ENCODE measurements at regions not wholly inside any gene's neighbourhood (a gene's known extent, or its start where the extent isn't known, plus 50 kb on each side); places are given as distances from the start of the nearest gene placed in this dataset.

DNA sequence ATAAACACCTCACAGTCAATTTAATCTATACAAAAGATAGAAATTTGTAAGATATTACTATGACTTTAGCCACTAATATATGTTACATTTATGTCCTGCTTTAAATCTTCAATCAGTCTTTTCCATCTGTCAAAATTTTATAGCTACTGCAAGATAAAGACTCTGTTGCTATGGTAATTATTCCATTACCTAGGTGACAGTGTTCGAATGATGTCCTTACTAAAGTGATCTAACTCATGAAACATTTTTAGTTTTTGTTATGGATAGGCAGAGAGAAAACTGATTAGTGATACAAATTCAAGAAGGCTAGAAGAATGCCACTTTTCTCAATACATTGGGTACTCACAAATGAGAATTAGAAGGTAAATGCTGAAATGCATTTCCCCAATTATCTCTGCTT, 359.9 kb upstream of the FSHR start:
- no peak for DNase-seq (ENCODE audit: low spot score)

DNA sequence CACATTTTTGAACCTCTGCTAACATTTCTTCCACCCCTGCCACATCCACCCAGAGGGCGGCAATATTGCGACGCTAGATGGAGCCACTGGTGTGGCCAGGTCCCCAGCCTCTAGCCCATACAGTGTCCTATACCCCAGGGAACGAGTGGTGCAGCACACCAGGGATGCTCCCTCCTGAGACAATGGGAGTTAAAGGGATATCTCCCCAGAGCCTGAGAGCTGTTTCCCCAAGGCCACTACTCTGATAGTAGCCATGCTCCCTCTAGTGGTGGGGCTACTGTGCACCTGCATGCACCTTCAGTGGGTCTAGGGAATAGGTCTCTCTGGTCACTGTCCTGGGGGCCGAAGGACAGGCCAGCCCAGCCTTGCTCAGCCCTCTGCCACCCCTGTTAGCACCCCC, 336.4 kb upstream of the FSHR start:
- peak; percentile 55 for DNase-seq (ENCODE audit: low spot score)

DNA sequence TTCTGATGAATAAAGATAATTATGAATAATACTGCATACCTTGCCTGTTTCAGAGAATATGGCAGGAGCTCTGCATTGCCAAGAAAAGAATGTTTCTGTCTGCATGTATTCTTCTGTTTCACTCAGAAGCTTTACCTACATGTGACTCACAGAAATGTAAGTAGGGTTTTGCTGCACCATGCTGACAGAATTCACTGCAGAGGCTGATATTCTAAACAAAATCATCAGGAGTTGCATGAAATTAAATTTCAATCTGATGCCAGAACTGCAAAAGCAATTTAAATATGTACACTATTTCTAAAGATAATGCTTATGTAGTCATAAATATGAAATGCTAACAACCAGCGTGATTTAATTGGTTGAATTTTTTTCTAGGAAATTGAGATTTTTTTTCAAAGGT, 332.8 kb upstream of the FSHR start:
- no peak for DNase-seq (ENCODE audit: low spot score)

DNA sequence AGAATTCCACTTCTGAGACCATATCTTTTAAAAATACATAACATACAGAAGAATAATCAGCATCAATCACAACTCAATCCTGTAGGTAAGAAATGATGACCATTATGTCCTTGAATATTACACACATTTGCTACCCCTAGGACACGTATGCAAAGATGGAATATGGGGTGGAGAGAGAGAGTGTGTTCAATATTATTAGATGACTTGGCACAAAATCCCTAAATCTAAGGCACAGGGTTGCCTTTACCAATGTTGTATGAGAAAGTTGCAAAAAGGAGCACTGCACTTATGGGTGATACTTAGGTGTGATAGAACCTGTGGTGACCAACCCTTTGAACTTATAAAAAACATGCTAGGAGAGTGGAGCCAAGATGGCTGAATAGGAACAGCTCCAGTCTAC, 326.2 kb upstream of the FSHR start:
- no peak for DNase-seq (ENCODE audit: low spot score)

DNA sequence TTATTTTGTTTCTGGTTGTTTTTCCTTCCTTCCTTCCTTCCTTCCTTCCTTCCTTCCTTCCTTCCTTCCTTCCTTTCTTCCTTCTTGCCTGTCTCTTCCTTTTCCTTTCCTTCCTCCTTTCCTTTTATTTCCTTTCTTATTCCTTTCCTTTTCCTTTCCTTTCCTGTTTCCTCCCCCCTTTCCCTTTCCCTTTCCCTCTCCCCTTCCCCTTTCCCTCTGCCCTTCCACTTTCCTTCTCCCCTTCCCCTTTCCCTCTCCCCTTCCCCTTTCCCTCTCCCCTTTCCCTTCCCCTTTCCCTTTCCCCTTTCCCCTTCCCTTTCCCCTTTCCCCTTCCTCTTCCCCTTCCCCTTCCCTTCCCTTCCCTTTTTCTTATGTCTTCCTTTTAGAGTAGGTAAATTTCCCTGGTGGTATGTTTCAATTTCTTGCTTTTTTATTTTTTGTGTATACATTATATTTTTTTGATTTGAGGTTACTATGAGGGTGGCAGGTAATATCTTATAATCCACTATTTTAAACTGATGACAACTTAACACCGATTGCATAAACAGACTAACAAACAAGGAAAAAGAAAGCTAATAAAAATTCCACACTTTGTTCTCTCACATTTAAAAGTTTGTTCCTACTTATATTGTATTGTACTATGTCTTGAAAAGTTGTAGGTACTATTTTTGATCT, 311.0 kb upstream of the FSHR start:
- no peak for DNase-seq (ENCODE audit: low spot score)

DNA sequence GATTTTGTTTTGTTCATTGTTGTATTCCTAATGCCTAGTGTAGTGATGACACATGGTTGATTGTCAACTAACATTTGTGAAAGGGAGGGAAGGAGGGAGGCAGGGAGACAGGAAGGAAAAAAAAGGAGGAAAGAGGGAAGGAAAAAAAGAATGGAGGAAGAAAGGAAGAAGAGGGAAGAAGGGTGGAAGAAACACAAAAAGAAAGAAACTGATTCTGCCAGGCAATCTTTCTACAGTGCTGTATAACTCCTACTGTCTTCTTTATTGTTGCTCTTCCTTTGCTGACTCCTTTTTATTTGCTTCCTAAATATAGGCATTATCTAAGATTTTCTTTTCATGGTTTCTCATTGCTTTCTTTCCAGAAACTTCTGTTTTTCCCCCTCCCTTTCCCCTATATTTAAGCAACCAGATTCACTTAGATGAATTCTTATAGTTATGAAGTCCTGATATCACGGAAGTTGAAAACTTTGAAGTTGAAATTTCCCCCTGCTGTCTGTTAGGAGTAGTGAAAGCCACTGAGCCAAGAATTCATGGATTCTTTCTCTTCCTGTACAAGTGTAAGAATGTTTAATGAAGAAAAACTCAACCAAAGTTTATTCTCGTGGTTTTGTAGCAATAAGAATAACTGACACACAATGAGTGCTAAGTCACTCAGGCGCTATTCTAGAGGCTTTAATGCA, 305.1 kb upstream of the FSHR start:
- peak; percentile 15 for DNase-seq (ENCODE audit: low spot score)

DNA sequence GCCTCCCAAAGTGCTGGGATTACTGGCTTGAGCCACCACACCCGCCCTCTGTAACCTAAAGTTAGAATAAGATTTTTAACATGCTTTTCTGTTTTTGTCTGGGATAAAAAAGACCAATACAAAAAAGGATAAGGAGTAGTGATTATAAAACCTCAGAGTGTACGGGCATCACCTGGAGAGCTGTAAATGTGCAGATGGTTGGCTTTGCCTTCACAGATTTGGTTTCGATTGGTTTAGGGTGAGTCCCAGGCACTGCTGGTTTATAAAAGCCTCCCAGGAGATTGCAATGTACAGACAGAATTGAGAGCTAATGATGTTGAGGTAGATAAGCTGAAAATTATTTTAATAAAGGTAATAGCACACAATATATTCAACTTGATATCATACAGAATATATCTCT, 289.7 kb upstream of the FSHR start:
- no peak for DNase-seq (ENCODE audit: low spot score)

DNA sequence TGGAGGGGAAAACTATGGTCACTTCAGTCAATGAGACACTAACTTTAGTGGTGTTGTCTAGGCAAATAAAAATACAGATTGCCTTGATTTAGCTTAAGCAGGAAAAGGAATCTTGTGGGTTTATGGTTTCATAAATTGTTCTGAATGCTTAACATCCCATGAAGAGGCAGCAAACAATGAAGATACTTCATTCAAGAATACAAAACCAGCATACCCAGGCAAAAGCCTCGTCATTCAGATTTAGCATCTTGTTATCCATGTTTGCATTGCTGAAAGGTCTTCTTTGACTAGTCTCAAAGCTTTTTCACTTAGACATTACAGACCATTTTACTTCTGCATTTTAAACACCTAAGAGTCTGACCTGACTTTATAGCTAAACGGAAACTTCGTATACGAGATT, 272.7 kb upstream of the FSHR start:
- no peak for DNase-seq (ENCODE audit: low spot score)

DNA sequence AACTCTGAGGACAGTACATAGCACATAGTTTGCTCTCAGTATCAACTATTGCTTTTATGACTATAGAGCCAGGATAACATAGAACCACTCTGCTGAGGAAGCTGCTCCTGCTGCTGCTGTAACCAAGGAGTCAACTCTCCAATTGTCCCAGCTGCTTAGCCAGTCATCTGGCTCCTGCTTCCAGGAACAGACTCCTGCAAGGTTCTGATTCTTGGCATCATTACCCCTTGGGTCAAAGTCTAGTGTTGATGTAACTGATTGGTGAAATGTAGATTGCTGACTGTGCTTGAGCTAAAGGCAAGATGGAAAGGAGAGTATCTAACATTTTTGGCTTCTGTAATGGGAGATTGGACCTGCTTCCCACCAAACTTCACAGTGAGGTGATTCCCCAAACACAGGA, 261.9 kb upstream of the FSHR start:
- DNase-seq (ENCODE audit: low spot score), result no peak

DNA sequence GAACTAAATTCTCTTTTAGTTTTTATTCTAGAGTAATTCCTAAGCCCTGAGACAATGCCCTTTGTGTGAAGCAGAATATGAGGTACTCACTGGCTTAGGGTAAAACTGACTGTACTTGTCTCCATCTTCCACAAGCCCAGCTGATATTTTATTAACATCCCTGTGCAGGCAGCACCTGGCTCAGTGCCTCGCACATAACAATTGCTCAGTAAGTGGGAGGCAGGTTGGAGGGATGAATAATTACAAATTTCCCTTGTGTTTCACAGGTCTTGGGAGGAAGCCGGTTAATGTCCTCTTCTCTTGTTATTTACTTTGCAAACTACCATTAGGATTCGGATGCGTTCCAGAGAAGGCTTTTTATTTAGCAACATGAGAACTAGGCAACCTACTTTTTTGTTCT, 249.8 kb upstream of the FSHR start:
- no peak for DNase-seq (ENCODE audit: low spot score)

DNA sequence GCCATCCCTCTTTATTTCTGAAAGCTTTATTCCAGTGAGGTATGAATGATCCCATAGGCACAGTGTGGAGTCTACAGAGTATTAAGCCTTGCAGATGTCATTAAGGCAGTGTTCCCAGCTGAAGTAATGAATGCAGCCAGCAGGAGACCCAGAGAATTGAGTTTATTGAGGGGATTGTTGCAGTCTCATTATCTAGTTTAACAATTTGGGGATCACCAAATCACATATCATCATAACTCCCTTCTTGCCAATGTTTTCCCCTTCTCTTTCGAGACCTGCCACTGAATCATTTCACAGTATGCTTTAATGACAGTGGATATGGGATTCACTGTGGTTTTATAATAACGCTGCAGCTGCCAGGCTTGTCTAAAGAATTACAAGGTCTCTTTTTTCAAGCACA, 249.3 kb upstream of the FSHR start:
- no peak for DNase-seq (ENCODE audit: low spot score)

DNA sequence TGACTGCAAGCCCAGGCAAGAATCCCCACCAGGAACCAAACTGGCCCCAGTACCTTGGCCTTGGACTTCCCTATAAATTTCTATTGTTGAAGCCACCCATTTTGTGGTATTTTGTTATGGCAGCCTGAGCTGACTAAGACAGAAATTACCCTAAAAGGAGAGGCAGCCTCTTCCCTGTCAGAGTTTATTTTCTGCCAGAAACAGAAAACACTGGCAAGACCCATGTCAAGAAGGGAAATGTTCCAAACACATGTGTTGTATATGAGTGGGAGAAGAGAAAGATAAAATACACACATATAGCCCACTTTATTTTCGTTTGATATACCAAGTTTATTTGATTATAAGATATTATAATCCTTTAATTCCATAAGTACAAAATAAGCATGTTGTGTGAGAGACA, 225.1 kb upstream of the FSHR start:
- DNase-seq (ENCODE audit: low spot score), result no peak

DNA sequence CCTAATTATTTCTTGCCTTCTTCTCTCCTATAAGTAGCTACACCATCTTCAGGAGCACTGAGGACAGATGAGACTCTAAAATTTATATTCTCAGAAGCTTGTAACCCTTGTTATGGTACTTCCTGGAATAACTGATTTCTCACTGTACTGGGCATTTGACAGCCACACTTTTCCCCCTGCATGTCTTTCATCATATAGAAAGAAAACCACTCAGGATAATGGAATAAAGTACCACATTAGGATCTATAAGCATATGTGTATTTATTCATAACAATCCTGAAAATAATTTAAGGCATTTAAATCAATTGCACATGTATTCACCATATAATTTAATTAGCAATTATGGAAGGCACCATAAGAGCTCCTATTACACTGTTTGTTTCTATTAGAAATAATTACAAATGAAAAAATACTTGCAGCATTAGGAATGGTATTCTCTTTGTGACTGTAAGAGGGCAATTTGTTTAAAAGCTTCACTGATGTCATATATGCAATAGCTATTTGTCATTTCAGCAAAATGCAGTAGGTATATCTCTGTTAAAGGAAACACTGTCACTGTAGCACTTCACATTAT, 216.9 kb upstream of the FSHR start:
- no peak for DNase-seq (ENCODE audit: low spot score)

DNA sequence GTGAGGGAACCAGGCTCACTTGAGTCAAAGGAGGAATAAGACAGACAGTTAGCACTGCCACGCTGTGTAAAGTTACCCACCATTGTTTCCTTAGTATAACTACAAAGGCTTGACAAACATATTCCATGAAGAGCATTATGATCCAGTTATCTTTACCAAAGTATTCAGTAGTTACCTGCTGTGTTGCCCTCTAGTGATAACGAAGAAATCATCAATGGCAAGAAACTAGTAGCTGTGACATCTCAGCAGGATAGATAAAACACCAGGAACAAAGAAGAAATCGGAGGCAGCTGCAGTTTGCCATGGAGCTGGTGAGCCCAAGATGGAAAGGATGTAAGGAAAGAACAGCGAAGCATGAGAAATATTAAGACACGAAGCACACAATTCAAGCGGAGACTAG, 215.3 kb upstream of the FSHR start:
- no peak for DNase-seq (ENCODE audit: low spot score)

DNA sequence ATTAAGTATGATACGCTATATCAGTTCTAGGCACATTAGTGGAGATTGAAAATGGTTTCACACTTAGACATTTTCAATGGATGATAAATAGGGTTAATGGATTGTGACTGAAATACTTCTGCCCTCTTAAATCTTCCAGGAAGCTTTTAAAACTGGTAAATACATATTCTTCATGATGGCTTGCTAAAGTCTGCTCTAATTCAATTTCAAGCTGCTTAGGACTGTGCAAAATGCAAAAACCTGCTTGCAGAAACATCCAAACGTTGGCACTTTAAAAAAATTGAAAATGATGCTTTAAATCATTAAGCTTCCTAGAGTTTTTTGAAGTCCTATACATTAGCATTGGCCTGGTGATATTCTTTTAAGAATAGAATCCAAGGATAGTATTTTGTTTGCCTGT, 214.8 kb upstream of the FSHR start:
- no peak for DNase-seq (ENCODE audit: low spot score)

DNA sequence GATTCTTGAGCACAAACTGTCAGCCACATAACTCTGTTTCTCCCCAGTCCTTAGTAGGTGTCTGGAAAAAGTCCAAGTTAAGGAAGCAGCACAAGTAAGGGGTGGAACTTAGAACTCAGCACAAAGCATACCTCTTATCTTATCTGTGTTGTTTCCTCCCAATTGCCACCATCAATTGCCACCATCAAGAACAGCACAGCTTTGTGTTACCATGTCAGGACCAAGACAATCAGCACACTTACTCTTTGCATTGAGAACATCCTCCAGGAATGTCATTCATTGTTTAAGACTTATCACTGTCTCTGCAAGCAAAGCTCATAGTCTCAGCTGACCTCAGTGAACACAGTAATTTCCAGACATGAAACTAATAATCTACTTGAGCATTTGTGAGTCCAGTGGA, 212.7 kb upstream of the FSHR start:
- no peak for DNase-seq (ENCODE audit: low spot score)

DNA sequence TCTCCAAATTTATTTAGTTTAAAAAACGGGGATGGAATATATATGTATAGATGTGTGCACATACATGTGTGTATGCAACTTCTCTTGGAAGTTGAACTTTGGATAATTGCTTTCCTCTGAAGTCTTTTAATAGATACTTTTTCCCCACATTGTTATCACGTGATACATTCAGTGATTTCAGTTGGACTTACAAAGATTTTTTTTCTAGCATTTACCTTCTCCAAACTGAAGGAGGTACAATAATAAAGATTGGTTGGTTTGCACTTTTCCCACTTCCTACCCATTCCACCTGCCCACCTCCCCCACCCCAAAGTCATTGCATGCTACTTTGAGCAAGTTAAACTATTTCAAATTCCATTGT, 206.1 kb upstream of the FSHR start:
- no peak for DNase-seq (ENCODE audit: low spot score)

DNA sequence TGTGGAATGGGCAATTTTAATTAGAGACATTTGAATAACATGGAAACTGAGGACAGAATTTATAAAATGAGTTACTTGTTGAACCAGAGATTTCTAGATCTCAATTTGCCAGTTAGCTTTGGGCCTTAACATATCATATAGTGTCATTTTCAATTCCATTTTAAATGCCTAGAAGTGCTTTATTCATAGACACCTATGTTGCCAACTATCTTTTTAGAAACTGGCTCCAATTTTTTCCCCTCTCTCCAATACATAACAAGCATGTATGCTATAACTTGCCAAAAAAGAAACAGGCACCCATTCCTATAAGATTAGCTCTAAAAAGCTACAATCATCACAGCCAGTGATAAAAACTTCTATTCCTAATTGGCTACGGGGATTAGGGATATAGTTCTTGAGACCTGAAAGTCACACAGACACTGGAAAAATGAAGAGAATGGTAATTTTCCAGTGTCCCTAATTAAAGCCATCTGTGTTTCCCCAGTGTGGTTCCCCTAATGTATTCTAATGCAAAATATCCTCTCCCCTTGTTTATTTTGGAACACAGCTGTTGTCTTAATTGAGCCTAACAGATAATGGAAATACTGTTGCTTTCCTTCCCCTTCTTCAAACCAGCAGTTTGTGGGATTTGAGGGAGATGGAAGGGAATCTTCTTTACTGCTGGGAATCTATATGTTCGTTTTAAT, 205.5 kb upstream of the FSHR start:
- no peak for DNase-seq (ENCODE audit: low spot score)

DNA sequence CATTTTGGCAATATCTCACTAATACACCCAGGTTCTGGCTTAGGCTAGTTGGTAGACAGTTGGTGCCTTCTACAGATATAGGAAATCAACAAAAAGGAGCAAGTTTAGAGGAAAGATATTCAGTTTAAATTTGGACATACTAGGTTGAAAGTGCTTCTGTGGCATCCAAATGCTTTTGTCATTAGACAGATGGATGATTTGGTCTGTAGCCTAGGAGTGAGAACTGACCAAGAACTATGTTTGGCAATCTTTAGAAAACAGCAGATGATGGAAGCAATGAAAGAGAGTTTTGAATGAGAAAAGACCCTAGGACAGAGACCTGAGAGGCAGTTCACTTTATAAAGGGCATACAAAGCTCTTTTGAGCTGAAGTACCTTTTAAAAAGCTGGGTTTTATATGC, 201.3 kb upstream of the FSHR start:
- no peak for DNase-seq (ENCODE audit: low spot score)

DNA sequence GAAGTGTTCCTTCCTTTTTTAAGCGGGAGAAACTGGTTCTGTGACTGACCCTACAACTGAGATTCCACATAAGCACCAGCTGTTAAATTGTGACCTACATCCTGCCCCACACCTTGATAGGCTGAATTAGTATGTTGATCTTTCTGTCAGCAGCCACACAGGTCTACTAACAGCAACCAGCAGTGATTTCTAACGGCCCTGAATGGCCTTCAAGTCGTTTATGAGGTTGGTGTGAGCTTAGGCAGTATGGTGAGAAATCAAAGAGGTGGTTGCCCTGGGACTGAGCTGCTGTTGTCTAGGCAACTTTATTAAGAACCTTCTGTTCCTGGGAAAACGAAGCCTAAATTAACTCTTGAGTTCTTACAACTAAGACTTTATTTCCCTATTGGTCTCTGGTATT, 197.2 kb upstream of the FSHR start:
- no peak for DNase-seq (ENCODE audit: low spot score)

DNA sequence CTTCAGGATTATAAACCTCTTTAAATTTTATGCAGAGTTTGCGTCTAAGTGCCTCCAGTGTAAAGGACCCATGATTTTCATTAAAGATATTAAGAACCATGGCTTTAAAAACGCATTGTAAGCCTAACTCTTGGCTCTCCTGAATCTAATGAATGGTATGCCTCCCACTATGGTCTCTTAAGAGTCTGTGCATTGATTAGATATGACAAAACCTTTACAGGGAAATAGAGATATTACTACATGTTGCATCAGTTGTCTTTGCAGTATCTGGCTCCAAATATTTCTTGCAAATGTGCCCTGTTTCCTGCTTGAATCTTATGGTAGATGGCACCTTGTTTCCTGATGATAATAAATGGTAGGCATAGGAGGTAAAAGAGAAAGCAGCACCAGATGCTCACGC, 189.3 kb upstream of the FSHR start:
- DNase-seq (ENCODE audit: low spot score), result no peak

DNA sequence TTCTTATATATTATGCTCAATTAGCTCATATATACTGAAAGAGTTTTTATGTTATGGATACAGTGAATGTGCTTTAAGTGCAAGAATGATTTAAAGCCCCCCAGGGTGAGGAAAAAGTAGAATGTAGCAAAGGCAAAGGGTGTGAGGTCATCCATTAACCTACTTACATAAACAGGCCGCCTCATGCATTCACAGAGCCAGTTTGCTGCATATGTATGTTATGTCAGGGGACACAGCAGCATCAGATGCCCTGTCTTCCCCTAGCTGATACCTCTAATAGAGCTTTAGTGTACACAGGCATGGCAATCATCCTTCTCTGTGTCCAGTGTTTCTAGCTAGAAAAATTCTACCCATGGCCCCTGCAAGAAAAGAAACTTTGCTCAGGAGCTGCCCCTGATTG, 187.8 kb upstream of the FSHR start:
- DNase-seq (ENCODE audit: low spot score), result no peak

DNA sequence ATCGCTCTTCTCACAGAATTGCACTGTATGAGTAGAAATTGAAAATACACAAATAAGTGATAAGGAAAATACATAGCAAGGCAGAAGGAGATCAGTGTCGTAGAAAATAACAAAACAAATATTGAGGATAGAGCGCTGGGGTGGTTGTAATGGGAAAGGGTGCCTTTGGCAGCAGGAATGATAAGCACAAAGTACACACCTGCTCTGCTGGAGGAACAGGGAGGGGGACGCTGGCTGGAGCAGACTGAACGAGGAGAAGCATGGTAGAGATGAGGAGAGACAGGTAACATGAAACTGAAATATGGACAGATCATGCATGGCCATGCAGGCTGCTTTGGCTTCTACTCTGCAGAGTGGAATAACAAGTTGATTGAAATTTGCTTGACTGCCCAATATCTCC, 181.2 kb upstream of the FSHR start:
- DNase-seq (ENCODE audit: low spot score), result no peak
